Skeletal muscle satellite cell (primary cell): ENCODE measurements at regions not wholly inside any gene's neighbourhood (a gene's known extent, or its start where the extent isn't known, plus 50 kb on each side); places are given as distances from the start of the nearest gene placed in this dataset.

Source experiments
- H3K27me3 ChIP-seq: 2 replicates; pipeline ENCODE4 v1.7.0; 2013; ENCODE audit warnings: low read length; ENCODE audit not compliant: control insufficient read depth, insufficient read depth
- H3K36me3 ChIP-seq: 2 replicates; pipeline ENCODE4 v1.7.0; 2013; ENCODE audit warnings: mild to moderate bottlenecking, control low read depth, low read length; ENCODE audit not compliant: insufficient read depth
- H3K4me1 ChIP-seq: 2 replicates; pipeline ENCODE4 v1.7.0; 2013; ENCODE audit warnings: low read length; ENCODE audit not compliant: control insufficient read depth, insufficient read depth
- H3K4me2 ChIP-seq: 2 replicates; pipeline ENCODE4 v1.7.0; 2013; ENCODE audit warnings: mild to moderate bottlenecking, low read length
- H3K4me3 ChIP-seq: 2 replicates; pipeline ENCODE4 v1.7.0; 2013; ENCODE audit warnings: low read length
- H3K9ac ChIP-seq: 2 replicates; pipeline ENCODE4 v1.7.0; 2013; ENCODE audit warnings: mild to moderate bottlenecking, low read depth, low read length, moderate library complexity
- H3K9me3 ChIP-seq: replicated peaks from 2 replicates; pipeline ENCODE4 v1.7.0; 2013; ENCODE audit warnings: mild to moderate bottlenecking, control low read depth, low read length

- Histone ChIP-seq H3K9me3 (no peaks in the 10 kb centered on the region), H3K4me3 (no peak overlapping the region), H3K9ac (no peak overlapping the region), H3K27me3 (no peaks in the 10 kb centered on the region), H3K4me2 (no peak overlapping the region), H3K4me1 (no peaks in the 10 kb centered on the region), H3K36me3 (no peaks in the 10 kb centered on the region)
Observed at GRCh38 chr5:8663374-8663773, 794.4 kb downstream of the MTRR start.

DNA sequence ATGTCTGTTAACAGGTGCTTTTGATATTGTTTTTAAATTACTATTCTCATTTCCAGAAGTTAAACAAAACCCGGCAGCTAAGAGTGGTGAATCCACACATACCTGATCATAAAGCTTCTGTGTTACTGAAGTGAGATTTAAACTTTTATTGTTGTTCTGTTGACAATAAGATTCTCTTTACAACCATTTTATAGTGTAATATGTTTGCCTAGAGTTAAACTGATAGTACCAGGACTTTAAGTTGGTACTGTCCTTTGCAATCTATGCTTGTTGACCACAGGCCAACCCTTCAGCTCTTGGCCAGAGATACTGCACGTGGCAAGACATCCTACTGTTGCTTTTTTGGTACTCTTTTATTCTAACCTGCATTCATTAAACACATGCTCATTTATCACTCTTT is 806.2 kb downstream of the MTRR start:
- no peaks in the 10 kb centered on the region for H3K4me1 ChIP-seq
- H3K4me3 ChIP-seq = no peak overlapping the region
- H3K4me2 ChIP-seq = no peak overlapping the region
- H3K9me3 ChIP-seq = no peaks in the 10 kb centered on the region
- no peaks in the 10 kb centered on the region for H3K36me3 ChIP-seq
- H3K27me3 ChIP-seq = no peaks in the 10 kb centered on the region
- no peak overlapping the region for H3K9ac ChIP-seq

DNA sequence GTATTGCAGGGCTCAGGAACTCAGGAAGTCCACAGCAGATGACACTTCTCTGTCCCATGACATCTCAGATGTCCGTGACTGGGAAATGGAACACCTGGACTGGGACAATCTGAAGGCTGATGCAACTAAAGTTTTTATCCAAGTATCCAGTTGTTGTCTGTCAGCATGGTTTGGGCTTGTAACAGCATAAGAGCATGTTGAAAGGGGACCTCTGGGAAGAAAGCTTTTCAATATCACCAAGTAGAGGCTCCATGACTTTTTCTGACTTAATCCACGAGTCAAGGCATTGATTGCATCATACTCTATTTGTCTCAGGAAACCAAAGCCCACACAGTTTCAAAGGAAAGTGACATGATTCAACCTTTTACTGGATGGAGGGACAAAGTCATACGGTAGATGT is 807.7 kb downstream of the MTRR start:
- Histone ChIP-seq H3K36me3 (no peaks in the 10 kb centered on the region), H3K4me1 (no peaks in the 10 kb centered on the region), H3K9ac (no peak overlapping the region), H3K27me3 (no peaks in the 10 kb centered on the region), H3K4me2 (no peak overlapping the region), H3K4me3 (no peak overlapping the region), H3K9me3 (no peaks in the 10 kb centered on the region)

DNA sequence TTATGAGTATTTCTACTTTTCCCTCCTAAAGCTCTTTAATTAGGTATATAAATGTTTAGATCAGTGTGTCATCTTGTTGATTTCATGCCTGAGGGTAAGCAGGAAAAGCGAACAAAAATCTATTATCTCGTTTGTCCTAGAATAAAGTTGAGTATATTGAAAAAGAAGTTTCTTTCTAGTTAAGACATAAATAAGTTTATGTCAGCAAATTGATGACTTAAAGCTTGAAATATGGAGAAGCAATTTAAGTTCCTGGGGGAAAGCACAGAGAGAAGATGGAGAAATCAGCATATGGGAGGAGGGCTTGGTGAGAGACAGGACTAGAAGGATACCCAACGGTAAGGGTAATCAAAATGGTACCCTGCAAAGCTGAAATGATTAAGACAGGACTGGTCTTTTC is 813.4 kb downstream of the MTRR start:
- H3K36me3 ChIP-seq = no peaks in the 10 kb centered on the region
- no peaks in the 10 kb centered on the region for H3K9me3 ChIP-seq
- H3K4me1 ChIP-seq = no peaks in the 10 kb centered on the region
- H3K4me2 ChIP-seq = no peak overlapping the region
- H3K27me3 ChIP-seq = no peaks in the 10 kb centered on the region
- H3K9ac ChIP-seq = no peak overlapping the region
- no peak overlapping the region for H3K4me3 ChIP-seq

GRCh38 chr5:8683496-8683895 is 814.5 kb downstream of the MTRR start:
- H3K36me3 ChIP-seq = no peaks in the 10 kb centered on the region
- H3K4me2 ChIP-seq = no peak overlapping the region
- H3K27me3 ChIP-seq = no peaks in the 10 kb centered on the region
- no peaks in the 10 kb centered on the region for H3K4me1 ChIP-seq
- H3K4me3 ChIP-seq = no peak overlapping the region
- H3K9me3 ChIP-seq = no peaks in the 10 kb centered on the region
- no peak overlapping the region for H3K9ac ChIP-seq

- no peak overlapping the region for H3K4me3 ChIP-seq
- no peaks in the 10 kb centered on the region for H3K4me1 ChIP-seq
- H3K9ac ChIP-seq = no peak overlapping the region
- no peaks in the 10 kb centered on the region for H3K27me3 ChIP-seq
- no peak overlapping the region for H3K4me2 ChIP-seq
- no peaks in the 10 kb centered on the region for H3K9me3 ChIP-seq
- no peaks in the 10 kb centered on the region for H3K36me3 ChIP-seq
Observed at GRCh38 chr5:8685704-8686103, 816.8 kb downstream of the MTRR start.

DNA sequence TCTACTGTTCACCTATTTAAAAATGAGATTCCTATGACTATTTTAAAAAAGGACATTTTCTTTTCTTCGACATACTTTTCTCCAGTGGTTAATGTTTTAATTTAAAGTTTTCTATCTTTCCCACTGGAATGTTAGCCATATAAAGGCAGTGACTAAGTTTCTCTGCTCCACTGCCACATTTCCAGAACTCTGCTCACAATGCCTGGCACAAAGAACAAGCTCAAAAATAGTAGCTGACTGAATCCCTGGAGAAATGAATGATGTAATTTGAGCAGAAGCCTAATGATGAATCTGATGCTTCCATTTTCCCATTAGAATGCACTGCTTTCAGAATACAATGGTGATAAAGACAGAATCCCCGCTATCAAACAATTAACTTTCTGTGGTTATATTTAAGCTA is 817.8 kb downstream of the MTRR start:
- no peak overlapping the region for H3K9ac ChIP-seq
- H3K4me1 ChIP-seq = no peaks in the 10 kb centered on the region
- H3K9me3 ChIP-seq = no peaks in the 10 kb centered on the region
- H3K4me2 ChIP-seq = no peak overlapping the region
- no peaks in the 10 kb centered on the region for H3K27me3 ChIP-seq
- no peaks in the 10 kb centered on the region for H3K36me3 ChIP-seq
- H3K4me3 ChIP-seq = no peak overlapping the region

- H3K4me2 ChIP-seq = no peak overlapping the region
- no peak overlapping the region for H3K4me3 ChIP-seq
- H3K4me1 ChIP-seq = no peaks in the 10 kb centered on the region
- H3K9ac ChIP-seq = no peak overlapping the region
- no peaks in the 10 kb centered on the region for H3K27me3 ChIP-seq
- H3K36me3 ChIP-seq = no peaks in the 10 kb centered on the region
- no peaks in the 10 kb centered on the region for H3K9me3 ChIP-seq
Observed at GRCh38 chr5:8689773-8690172, 820.8 kb downstream of the MTRR start.

- Histone ChIP-seq H3K9ac (no peak overlapping the region), H3K9me3 (no peaks in the 10 kb centered on the region), H3K36me3 (no peaks in the 10 kb centered on the region), H3K4me3 (no peak overlapping the region), H3K4me2 (no peak overlapping the region), H3K27me3 (no peaks in the 10 kb centered on the region), H3K4me1 (no peaks in the 10 kb centered on the region)
Observed at GRCh38 chr5:8691221-8691620, 822.3 kb downstream of the MTRR start.

DNA sequence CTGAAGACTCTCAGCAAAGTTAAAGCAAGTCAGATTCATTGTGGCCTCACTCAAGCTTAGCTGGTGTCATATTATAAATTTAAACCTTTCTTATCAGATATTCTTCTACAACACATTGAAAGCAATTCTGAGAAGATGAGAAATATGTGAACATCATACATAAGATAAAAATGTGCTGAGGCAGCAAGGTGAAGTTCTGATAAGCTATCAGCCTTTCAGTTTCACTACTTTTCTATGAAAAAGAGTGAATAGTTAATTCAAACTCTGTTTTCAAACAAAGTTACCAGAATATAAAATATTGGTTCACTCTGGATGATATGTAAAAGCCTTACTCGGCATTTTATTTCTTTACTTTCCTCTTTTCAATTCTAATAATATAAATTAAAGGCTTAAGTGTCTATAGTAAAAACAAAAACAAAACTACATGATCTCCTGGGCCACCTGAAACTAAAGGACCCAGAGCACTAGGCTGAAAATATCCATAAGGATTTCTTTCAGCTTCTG is 824.4 kb downstream of the MTRR start:
- no peaks in the 10 kb centered on the region for H3K27me3 ChIP-seq
- H3K36me3 ChIP-seq = no peaks in the 10 kb centered on the region
- H3K9me3 ChIP-seq = no peaks in the 10 kb centered on the region
- H3K4me3 ChIP-seq = no peak overlapping the region
- H3K4me2 ChIP-seq = no peak overlapping the region
- no peak overlapping the region for H3K9ac ChIP-seq
- no peaks in the 10 kb centered on the region for H3K4me1 ChIP-seq

DNA sequence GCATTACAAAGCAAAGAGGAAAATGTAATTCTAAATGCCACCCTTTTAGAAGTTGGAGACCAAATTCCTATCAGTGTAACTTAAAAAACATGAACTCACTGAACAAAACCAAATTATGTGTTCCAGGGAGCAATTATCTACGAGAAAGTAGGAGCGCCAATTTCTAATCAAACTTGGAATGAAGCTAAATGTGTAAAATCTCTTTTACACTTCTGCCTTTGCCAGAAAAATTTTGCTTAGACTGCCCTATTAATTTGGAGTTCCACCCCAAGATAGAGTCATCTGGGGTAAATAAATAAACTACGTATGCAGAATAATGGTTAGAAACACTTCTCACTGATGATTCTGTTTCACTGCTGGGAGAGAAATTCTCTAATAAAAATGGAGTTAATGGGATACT is 825.6 kb downstream of the MTRR start:
- H3K9ac ChIP-seq = no peak overlapping the region
- no peak overlapping the region for H3K4me3 ChIP-seq
- H3K36me3 ChIP-seq = no peaks in the 10 kb centered on the region
- no peaks in the 10 kb centered on the region for H3K4me1 ChIP-seq
- no peaks in the 10 kb centered on the region for H3K9me3 ChIP-seq
- H3K4me2 ChIP-seq = no peak overlapping the region
- no peaks in the 10 kb centered on the region for H3K27me3 ChIP-seq

GRCh38 chr5:8695902-8696845 is 827.2 kb downstream of the MTRR start:
- H3K4me1 ChIP-seq = no peaks in the 10 kb centered on the region
- H3K27me3 ChIP-seq = no peaks in the 10 kb centered on the region
- no peaks in the 10 kb centered on the region for H3K9me3 ChIP-seq
- H3K9ac ChIP-seq = no peak overlapping the region
- H3K4me2 ChIP-seq = no peak overlapping the region
- H3K36me3 ChIP-seq = no peaks in the 10 kb centered on the region
- no peak overlapping the region for H3K4me3 ChIP-seq
